ENCODE measurements at regions not wholly inside any gene's neighbourhood (a gene's known extent, or its start where the extent isn't known, plus 50 kb on each side); places are given as distances from the start of the nearest gene placed in this dataset.

GRCh38 chr12:28742791-28743190, 406.3 kb upstream of the FAR2 start:
- Histone ChIP-seq H3K4ac (ENCODE audit: low read depth, low read length) (no peak overlapping the region), H2BK20ac (ENCODE audit: low read depth, low read length, poor library complexity, severe bottlenecking) (no peak overlapping the region), H3K4me2 (ENCODE audit: insufficient read depth, insufficient read length, low read length) (no peak overlapping the region), H4K91ac (ENCODE audit: insufficient read length, low read depth, low read length) (no peak overlapping the region), H2BK15ac (ENCODE audit: low read depth, low read length) (no peak overlapping the region), H3T11ph (ENCODE audit: low read length) (no peak overlapping the region), H3K4me1 (ENCODE audit: insufficient read depth, low read length) (no peaks in the 10 kb centered on the region), H3K14ac (ENCODE audit: insufficient read depth, low read length) (no peak overlapping the region), H3K56ac (ENCODE audit: insufficient read length, low read depth, low read length) (no peak overlapping the region), H4K8ac (replicated peaks; ENCODE audit: insufficient read length, low read depth, low read length) (no peak overlapping the region), H3K79me2 (ENCODE audit: insufficient read depth, low read length) (no peaks in the 10 kb centered on the region), H3K9ac (ENCODE audit: extremely low read depth, insufficient read length, low read length) (no peak overlapping the region), H3K23ac (ENCODE audit: insufficient read length, low read depth, low read length) (no peak overlapping the region), H3K9me3 (ENCODE audit: control insufficient read depth, low read depth, low read length) (no peaks in the 10 kb centered on the region), H2BK12ac (ENCODE audit: insufficient read length, low read depth, low read length) (no peak overlapping the region), H2BK5ac (ENCODE audit: insufficient read length, low read length) (no peak overlapping the region), H2AFZ (ENCODE audit: low read length) (no peak overlapping the region), H3K27ac (ENCODE audit: insufficient read length, low read depth, low read length) (no peak overlapping the region), H3K79me1 (ENCODE audit: insufficient read depth, low read depth, low read length, poor library complexity, severe bottlenecking) (no peaks in the 10 kb centered on the region), H4K5ac (ENCODE audit: insufficient read length, low read depth, low read length) (no peak overlapping the region), H2AK5ac (ENCODE audit: insufficient read length, low read length) (no peak overlapping the region), H3K18ac (ENCODE audit: insufficient read length, low read depth, low read length) (no peak overlapping the region), H3K23me2 (ENCODE audit: insufficient read length, low read depth, low read length, poor library complexity, severe bottlenecking) (no peaks in the 10 kb centered on the region), H4K20me1 (ENCODE audit: control insufficient read depth, insufficient read depth, insufficient read length) (no peaks in the 10 kb centered on the region), H2BK120ac (ENCODE audit: low read depth, low read length, poor library complexity, severe bottlenecking) (no peak overlapping the region), H3K27me3 (ENCODE audit: insufficient read depth, low read length) (no peaks in the 10 kb centered on the region)
- Mint-ChIP-seq H3K36me3 (ENCODE audit: insufficient read depth in 1 of 3, low read depth in 3 of 3) (0 out of 7 replicates have a peak, but pooled peaks cover 0 to 3% (median 0%) of the 10 kb centered on the region in 3 experiments), H3K27ac (no peak overlapping the region), H3K9me3 (no peaks in the 10 kb centered on the region; a peak in 2 of 5 replicates), H3K4me3 (no peak overlapping the region), H3K4me1 (peaks cover 3 to 5% of the 10 kb centered on the region in 2 experiments), H3K27me3 (ENCODE audit: low read depth) (no peaks in the 10 kb centered on the region; the same call in 1 of the 2 replicates)
- no peak for TF ChIP-seq CTCF (conservative IDR thresholded peaks at IDR 0.05)
- DNase-seq, result no peak

Measured in H9 (cell line).